Inflammatory macrophage treated with lipopolysaccharide for 4 hours (primary cell): ENCODE measurements at regions not wholly inside any gene's neighbourhood (a gene's known extent, or its start where the extent isn't known, plus 50 kb on each side); places are given as distances from the start of the nearest gene placed in this dataset.
"Not testable (repeated sequence)": the region's sequence is repeated elsewhere in the genome, so short reads cannot be mapped to it uniquely, and the experiment has no call there.

Experiments
- DNase-seq: peaks from one replicate; pipeline ENCODE4 v3.0.0-alpha.2; 2020

DNA sequence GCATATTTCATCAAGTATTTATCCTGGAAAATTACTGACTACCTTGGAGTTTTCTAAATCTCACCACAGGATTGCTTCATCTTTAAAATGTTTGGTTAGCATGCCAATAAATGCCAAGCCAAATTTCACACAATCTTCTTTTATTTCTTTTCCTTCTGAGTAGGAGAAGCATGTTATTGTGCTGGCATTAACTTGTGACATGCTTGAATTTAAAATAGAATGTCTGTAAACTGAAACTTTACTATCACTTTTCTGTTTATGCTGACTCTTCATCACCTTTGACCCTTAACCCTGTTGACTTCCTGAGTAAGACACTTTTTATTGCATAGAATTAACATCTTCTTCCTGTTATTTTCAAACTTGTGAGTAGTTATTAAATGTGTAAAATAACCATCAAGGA lies 56.2 kb upstream of the LRRTM4 start:
- no peak for DNase-seq

- DNase-seq, result no peak
Observed at GRCh38 chr2:77579076-77579769, 57.0 kb upstream of the LRRTM4 start.

DNA sequence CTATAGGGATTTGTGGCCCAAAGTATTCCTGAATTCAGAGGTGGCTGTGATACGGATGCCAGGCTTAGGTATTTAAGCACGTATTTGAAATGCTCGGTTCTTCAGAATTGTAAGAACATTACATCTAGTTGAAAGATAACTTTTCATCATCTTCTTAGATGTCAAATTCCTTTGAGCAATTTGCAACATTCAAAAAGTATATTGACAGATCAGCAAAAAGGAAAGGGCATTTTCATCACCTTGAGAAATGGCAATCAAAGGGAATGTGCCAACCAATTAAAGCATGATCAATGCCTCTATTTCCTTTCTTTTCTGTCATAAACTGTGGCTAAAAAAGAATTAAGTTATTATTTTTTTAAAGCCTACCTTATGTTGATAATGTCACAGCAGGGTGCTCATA lies 66.3 kb upstream of the LRRTM4 start:
- DNase-seq, result no peak

GRCh38 chr2:77590298-77590917 lies 68.2 kb upstream of the LRRTM4 start:
- no peak for DNase-seq

GRCh38 chr2:77592955-77593354 lies 70.8 kb upstream of the LRRTM4 start:
- DNase-seq, result not testable (repeated sequence)

DNA sequence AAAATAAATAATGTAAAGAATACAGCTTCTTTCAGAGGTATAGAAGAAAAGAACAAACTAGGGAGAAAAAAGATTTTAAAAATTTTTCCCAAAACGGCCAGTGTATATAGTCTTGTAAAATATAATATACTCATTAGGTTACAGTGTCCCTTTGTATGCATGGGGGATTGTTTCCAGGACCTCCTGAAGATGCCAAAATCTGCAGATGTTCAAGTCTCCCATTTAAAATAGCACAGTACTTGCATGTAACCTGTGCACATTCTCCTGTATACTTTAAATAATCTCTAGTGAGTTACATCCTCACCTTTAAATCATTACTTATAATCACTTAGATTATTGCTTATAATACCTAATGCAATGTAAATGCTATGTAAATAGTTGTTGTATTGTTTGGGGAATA lies 80.6 kb upstream of the LRRTM4 start:
- no peak for DNase-seq

GRCh38 chr2:77604953-77605929 lies 83.1 kb upstream of the LRRTM4 start:
- no peak for DNase-seq

DNA sequence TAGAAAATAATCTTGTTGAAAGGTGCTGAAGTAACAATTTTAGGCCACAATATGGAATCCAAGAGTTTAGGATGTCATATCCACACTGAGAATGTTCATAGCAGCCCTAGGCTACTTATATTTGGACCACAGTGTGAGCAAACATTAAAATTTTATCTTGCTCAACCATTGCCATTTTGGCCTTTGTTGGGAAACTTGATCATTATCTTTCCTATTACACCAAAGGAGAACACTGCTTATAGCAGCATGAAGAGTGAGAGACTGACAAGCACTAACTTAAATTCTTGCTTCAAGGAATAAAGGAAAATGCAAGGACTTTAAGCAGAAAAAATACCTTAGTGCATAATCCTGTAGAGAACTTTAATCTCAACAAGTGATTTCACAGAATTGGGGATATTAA lies 86.3 kb upstream of the LRRTM4 start:
- no peak for DNase-seq

DNA sequence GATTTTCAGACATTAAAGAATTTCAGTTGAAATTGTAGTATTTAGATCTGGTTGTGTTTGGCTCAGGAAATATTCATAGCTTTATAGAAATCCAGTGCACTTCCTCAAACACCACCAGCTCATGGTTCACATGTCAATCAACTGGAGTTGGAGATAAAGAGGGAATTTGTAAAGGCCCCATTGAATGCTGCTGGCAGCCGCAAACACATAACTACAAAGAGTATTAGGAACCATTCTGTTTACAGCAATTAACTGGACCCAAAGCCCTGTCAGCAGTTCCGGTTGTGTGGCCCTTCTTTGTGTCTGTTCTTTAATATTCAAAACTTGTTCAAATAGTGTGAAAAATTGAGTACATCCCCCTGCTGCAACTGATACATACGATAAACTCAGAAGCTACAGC lies 107.4 kb upstream of the LRRTM4 start:
- DNase-seq, result no peak

DNA sequence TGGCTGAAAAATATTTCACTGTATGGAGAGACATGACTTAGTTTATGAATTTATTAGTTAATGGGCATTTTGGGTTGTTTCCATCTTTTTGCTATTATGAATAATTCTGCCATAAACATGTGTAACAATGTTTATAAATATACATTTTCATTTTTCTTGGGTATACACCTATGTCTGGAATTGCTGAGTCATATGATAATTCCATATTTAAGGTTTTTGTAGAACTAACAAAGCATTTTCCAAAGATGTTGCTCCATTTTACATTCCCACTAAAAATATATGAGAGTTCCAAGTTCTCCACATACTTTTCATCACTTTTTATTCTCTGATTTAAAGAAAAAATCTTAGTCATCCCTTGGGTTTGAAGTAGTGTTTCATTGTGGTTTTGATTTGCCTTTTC lies 108.8 kb upstream of the LRRTM4 start:
- DNase-seq, result no peak

- DNase-seq, result no peak
Observed at GRCh38 chr2:77633601-77634000, 111.4 kb upstream of the LRRTM4 start.

DNA sequence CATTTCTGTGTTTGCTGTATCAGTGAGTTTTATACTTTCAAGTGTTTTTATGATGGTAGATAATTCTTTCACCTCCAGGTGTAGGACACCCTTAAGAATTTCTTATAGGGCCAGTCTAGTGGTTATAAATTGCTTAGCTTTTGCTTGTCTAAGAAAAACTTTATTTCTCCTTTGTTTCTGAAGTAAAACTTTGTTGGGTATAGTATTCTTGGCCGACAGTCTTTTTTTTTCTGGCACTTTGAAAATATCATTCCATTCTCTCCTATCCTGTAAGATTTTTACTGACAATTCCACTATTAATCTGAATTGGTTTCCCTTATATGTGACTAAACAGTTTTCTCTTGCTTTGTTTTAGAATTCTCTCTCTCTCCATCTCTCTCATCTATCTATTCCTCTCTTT lies 118.7 kb upstream of the LRRTM4 start:
- no peak for DNase-seq

DNA sequence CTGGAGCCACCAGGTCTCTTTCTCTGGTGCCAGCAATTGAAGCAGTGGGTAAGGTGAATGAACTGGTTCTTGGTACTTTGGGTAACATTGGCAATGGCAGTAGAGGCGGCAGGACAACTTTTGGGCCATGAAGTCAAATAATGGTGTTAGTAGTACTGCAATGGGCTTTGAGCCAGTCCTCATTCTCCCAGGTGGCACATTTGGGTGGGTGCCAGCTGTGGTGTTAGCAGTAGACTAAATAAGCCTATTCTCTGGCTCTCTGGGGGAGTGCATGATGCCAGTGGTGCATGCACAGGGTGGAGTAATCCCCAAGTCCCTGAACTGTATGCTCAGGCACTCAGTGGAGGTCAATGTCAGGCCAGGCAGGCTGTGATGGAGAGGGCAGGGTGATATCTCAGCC lies 120.2 kb upstream of the LRRTM4 start:
- DNase-seq, result no peak

DNA sequence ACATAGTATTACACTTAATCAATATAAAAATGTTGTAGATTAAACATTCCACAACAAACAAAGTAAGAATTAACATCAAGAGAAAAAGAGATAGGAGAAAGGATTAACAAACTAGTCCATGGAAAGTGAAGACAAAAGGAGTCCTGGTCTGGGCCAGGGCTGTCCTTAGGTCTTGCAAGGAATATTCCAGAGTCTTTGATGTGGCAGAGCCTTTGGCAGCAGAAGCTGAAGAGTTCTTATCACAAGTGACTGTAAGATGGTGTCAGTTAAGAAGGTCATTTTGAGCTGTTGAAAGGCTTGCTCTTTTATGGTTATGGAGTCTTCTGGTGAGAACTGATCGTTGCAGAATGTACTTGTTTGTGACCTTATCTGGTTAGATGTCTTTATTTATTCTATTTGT lies 127.7 kb upstream of the LRRTM4 start:
- no peak for DNase-seq

- no peak for DNase-seq
Observed at GRCh38 chr2:77652499-77652898, 130.3 kb upstream of the LRRTM4 start.

DNA sequence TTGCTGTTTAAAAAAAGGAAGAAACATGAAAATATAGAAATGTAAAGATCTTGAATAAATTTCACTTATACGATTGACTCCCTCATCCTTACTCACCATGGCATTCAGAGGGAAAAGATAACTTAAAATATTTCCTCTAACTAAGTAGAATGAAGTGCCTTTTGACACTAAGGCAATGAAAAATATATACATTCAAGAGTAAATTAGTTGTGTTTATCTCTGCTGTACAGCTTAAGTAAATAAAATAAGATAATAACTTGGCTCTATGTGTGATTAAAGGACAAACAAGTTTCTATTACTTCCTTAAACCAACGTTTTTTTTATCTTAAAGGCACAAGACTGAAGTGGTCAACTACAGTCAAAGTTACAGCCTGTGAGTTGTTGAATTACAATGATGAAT lies 142.3 kb upstream of the LRRTM4 start:
- DNase-seq, result no peak

DNA sequence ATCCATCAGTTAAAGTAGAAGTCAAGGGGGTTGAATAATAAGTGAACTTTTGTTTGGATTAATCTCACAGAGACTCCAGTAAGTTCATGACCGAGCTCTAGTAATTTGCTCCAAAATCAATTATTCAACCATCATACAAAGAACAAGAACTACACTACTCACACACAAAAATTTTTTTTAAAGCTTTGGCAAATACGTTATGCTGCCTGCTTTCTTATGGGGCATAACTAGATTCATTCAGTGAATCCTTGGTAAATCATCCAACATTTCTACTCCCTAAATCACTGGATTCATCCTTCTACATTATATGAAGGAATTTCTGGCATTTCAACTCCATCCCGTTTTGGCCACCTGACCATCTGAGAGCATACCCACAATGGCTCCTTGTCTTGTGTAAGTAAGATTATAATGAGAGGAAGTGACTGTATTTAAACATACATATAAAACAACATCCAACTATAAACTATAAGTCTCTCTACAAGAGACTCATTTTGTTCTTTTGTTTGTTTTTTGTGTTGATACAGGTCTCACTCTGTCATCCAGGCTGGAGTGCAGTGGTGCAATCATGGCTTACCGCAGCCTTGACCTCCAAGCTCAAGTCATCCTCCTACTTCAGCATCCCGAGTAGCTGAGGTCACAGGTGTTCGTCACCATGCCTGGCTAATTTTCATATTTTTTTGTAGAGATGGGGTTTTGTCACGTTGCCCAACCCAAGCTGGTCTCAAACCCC lies 144.2 kb upstream of the LRRTM4 start:
- no peak for DNase-seq

DNA sequence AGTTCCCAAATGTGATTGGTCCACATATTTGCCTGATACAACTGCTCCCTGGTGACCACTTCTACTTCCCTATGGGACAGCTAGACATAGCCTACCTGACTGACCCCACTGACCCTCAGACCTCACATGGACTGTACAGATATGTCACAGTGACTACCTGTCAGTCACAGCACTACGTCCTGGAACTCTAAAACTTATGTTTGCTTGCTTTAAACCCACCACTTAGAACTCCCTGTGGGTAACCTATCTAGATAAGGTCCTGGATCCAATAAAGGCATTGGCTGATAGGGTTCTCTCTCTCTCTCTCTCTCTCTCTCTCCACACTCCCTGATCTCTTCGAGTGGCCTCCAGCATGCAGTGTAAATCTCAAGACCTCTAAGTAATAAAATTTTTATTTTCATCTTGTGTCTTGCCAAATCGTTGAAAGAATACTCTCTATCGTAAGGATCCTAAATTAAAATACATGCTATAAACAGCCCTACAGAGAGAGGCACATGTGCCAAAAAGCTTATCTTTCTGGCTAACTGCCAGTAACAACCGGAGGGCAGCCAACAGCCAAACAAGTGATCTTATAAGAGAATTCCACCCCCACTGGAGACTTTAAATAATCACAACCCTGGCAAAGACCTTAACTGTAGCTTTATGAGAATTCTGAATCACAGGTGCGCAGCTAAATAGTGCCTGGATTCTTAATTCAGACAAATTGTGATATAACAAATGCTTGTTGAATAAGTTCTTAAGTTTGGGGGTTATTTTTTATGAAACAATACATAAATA lies 162.6 kb upstream of the LRRTM4 start:
- DNase-seq, result not testable (repeated sequence)

- DNase-seq, result no peak
Observed at GRCh38 chr2:77712601-77713000, 190.4 kb upstream of the LRRTM4 start.

DNA sequence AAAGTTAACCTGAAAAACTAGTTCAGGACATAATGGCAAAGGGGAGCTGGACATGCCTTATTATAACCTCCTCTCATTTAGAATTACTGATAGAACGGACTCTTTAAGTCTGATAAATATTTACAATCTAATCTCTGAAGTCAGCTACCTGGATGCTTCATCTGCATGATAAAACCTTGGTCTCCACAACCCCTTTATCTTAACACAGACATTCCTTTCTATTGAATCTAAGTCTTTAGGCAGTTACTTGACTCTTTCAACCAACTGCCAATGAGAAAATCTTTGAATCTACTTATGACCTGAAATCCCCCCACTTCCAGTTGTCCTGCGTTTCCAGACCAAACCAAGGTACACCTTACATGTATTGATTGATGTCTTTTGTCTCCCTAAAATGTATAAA lies 191.2 kb upstream of the LRRTM4 start:
- DNase-seq, result no peak

DNA sequence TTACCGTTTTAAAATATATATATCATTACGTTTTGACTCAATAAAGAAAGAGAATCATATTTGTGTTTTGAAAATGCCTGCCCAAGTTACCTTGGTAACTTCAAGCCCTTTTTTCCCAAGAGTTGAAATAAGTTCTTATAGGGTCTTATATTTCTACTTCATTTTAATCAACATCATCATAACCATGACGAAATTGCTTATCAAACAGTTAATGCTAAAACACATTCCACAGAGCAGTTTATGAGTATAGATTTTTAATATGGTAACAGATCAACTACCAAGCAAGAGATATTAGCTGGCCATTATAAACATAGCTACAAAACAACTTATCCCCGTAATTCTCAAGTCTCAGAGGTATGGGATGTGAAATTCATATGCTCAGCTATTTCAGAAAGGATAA lies 197.9 kb upstream of the LRRTM4 start:
- no peak for DNase-seq

GRCh38 chr2:77721593-77721992 lies 199.4 kb upstream of the LRRTM4 start:
- no peak for DNase-seq
